PC-9 (cell line): ENCODE measurements at regions not wholly inside any gene's neighbourhood (a gene's known extent, or its start where the extent isn't known, plus 50 kb on each side); places are given as distances from the start of the nearest gene placed in this dataset.

ENCODE experiments used
- BruUV-seq: library from RNA; stranded (reverse); fragments of 400-500 nt; replicated peaks from 2 replicates; lab custom pipeline; 2021; lab: Mats Ljungman, UMichigan
- CTCF ChIA-PET: fragments of 300-600 bp; sonication (Branson Sonifier 250); formaldehyde crosslinking; loops from one replicate; lab custom pipeline; 2022; ENCODE audit warnings: antibody characterized with exemption; lab: Charles Lee
- POLR2A ChIA-PET: fragments of 300-600 bp; sonication (Branson Sonifier 250); formaldehyde crosslinking; loops from one replicate; lab custom pipeline; 2022; ENCODE audit warnings: antibody characterized with exemption; ENCODE audit not compliant: unreplicated experiment; lab: Charles Lee
- DNase-seq, 2 experiments: peaks; one replicate each; pipeline versions ENCODE4 v3.0.0 to v3.0.0-alpha.2; 2015 to 2022; ENCODE audit warnings: mixed read lengths in 1 of 2
- H2AFZ ChIP-seq: fragments of 200-600 bp; sonication (generic); 2 replicates; pipeline ENCODE4 v1.8.1; 2017; ENCODE audit warnings: antibody characterized with exemption
- H3F3A ChIP-seq: fragments of 200-600 bp; sonication (generic); 2 replicates; pipeline ENCODE4 v1.8.1; 2017; ENCODE audit warnings: antibody characterized with exemption, mild to moderate bottlenecking, low read depth; ENCODE audit not compliant: insufficient read depth
- H3K27ac ChIP-seq: fragments of 200-600 bp; sonication (generic); 2 replicates; pipeline ENCODE4 v1.6.1; 2016; ENCODE audit warnings: mixed run types
- H3K27me3 ChIP-seq: fragments of 200-600 bp; sonication (generic); 2 replicates; pipeline ENCODE4 v1.6.1; 2016; ENCODE audit warnings: low read depth, mixed run types; ENCODE audit not compliant: insufficient read depth
- H3K36me3 ChIP-seq: fragments of 200-600 bp; sonication (generic); 2 replicates; pipeline ENCODE4 v1.6.1; 2016; ENCODE audit warnings: low read depth, mixed run types
- H3K4me1 ChIP-seq: fragments of 200-600 bp; sonication (generic); replicated peaks from 2 replicates; pipeline ENCODE4 v1.6.1; 2016; ENCODE audit warnings: mixed run types; ENCODE audit not compliant: insufficient read depth
- H3K4me2 ChIP-seq: fragments of 200-600 bp; sonication (generic); 2 replicates; pipeline ENCODE4 v1.6.1; 2017; ENCODE audit warnings: mixed run types
- H3K4me3 ChIP-seq: fragments of 200-600 bp; sonication (generic); 2 replicates; pipeline ENCODE4 v1.6.1; 2016; ENCODE audit warnings: mixed run types
- H3K79me2 ChIP-seq: fragments of 200-600 bp; sonication (generic); 2 replicates; pipeline ENCODE4 v1.6.1; 2017; ENCODE audit warnings: low read depth, mixed run types
- H3K9me2 ChIP-seq: fragments of 200-600 bp; sonication (generic); 2 replicates; pipeline ENCODE4 v1.8.1; 2017; ENCODE audit warnings: mild to moderate bottlenecking; ENCODE audit not compliant: insufficient read depth
- H3K9me3 ChIP-seq: fragments of 200-600 bp; sonication (generic); 2 replicates; pipeline ENCODE4 v1.8.1; 2016; ENCODE audit warnings: low read depth; ENCODE audit not compliant: insufficient read depth
- H4K20me1 ChIP-seq: fragments of 200-600 bp; sonication (generic); 2 replicates; pipeline ENCODE4 v1.8.1; 2017; ENCODE audit not compliant: insufficient read depth
- EZH2 ChIP-seq: fragments of 200-600 bp; sonication (generic); IDR thresholded peaks from 2 replicates; pipeline ENCODE4 v1.8.0; 2017; ENCODE audit warnings: antibody characterized with exemption, low read depth
- intact Hi-C: fragments of 100-400 bp; cut with micrococcal nuclease; formaldehyde crosslinking; loops from one replicate; pipeline ENCODE4 v1.10.0; 2022; ENCODE audit not compliant: unreplicated experiment
- TF ChIP-seq, protein P1 (sequence below): fragments of 200-600 bp; sonication (generic); conservative IDR thresholded peaks from 2 replicates; pipeline ENCODE4 v1.6.1; 2017; ENCODE audit warnings: mixed run types, antibody characterized with exemption, mild to moderate bottlenecking, moderate library complexity

- Histone ChIP-seq H3K27me3 (no peaks in the 10 kb centered on the region), H3K4me1 (no peaks in the 10 kb centered on the region), H3K79me2 (no peaks in the 10 kb centered on the region), H3K4me2 (no peak overlapping the region), H2AFZ (no peak overlapping the region), H3K9me2 (no peaks in the 10 kb centered on the region), H3K9me3 (no peaks in the 10 kb centered on the region), H3K4me3 (no peak overlapping the region), H4K20me1 (no peaks in the 10 kb centered on the region), H3K36me3 (no peaks in the 10 kb centered on the region), H3K27ac (no peak overlapping the region), H3F3A (no peaks in the 10 kb centered on the region)
- POLR2A ChIA-PET = no interaction called here
- no TSS peak for BruUV-seq
- CTCF ChIA-PET = no interaction called here
- TF ChIP-seq EZH2 = no peak
- TF ChIP-seq, protein P1, sequence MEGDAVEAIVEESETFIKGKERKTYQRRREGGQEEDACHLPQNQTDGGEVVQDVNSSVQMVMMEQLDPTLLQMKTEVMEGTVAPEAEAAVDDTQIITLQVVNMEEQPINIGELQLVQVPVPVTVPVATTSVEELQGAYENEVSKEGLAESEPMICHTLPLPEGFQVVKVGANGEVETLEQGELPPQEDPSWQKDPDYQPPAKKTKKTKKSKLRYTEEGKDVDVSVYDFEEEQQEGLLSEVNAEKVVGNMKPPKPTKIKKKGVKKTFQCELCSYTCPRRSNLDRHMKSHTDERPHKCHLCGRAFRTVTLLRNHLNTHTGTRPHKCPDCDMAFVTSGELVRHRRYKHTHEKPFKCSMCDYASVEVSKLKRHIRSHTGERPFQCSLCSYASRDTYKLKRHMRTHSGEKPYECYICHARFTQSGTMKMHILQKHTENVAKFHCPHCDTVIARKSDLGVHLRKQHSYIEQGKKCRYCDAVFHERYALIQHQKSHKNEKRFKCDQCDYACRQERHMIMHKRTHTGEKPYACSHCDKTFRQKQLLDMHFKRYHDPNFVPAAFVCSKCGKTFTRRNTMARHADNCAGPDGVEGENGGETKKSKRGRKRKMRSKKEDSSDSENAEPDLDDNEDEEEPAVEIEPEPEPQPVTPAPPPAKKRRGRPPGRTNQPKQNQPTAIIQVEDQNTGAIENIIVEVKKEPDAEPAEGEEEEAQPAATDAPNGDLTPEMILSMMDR = no peak
- DNase-seq = no peak
- intact Hi-C loops = no loop called here
These were observed 67.3 kb downstream of the SYNE3 start for GRCh38 chr14:95449131-95449530.

DNA sequence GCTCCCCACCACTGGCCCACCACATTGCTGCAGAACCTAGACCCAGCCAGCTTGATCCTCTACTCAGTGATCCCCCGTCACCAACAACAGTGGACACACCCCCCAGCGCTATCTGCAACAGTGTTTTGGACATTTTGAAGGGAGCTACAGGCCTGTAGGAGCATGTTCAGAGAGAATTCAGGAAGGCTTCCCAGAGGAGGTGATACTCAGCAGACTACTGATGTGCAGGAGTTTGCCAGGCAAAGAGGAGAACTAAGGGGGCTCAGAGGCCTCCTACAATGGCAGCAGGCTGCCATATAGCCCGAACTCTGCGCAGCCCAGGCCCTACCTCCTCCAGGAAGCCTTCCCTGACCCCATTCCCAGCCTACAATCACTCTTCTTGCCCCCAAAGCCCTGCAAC lies 70.0 kb downstream of the SYNE3 start:
- Histone ChIP-seq H2AFZ (no peak overlapping the region), H3K79me2 (no peaks in the 10 kb centered on the region), H3K9me2 (no peaks in the 10 kb centered on the region), H3K36me3 (no peaks in the 10 kb centered on the region), H3K27me3 (no peaks in the 10 kb centered on the region), H3K27ac (no peak overlapping the region), H3K4me2 (no peak overlapping the region), H3K4me1 (no peaks in the 10 kb centered on the region), H3K9me3 (no peaks in the 10 kb centered on the region), H3F3A (no peaks in the 10 kb centered on the region), H3K4me3 (no peak overlapping the region), H4K20me1 (no peaks in the 10 kb centered on the region)
- CTCF ChIA-PET = no interaction called here
- intact Hi-C loops = no loop called here
- POLR2A ChIA-PET = no interaction called here
- DNase-seq = no peak
- TF ChIP-seq EZH2 = no peak
- TF ChIP-seq, protein P1 = no peak
- no TSS peak for BruUV-seq

DNA sequence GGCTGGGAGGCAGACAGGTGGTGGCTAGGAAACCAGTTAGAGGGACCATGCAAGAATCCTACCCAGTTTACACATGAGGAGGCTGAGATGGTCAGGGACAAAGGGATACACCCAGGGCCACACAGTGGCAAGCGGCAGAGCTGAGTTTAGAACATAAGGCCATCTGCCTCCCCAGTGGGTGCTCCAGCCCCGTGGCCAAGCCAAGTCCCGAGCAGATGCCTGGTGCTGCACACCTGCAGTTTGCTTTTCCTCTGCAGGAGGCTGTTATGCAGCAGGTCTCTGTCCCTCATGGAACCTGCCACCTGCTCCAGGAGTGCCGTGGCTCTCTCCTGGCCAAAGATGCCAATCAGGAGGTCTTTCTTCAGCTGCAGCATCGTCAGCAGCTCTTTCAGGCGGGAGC lies 70.8 kb downstream of the SYNE3 start:
- intact Hi-C loops = no loop called here
- no peak overlapping the region for H3K27ac ChIP-seq
- POLR2A ChIA-PET = no interaction called here
- no peak for DNase-seq
- CTCF ChIA-PET = no interaction called here
- TF ChIP-seq, protein P1 = no peak
- H3K4me2 ChIP-seq = no peak overlapping the region
- no peaks in the 10 kb centered on the region for H3K36me3 ChIP-seq
- no peaks in the 10 kb centered on the region for H3K4me1 ChIP-seq
- no peaks in the 10 kb centered on the region for H3K79me2 ChIP-seq
- no peak overlapping the region for H2AFZ ChIP-seq
- no peaks in the 10 kb centered on the region for H3K9me3 ChIP-seq
- no peak overlapping the region for H3K4me3 ChIP-seq
- H3K27me3 ChIP-seq = no peaks in the 10 kb centered on the region
- H3F3A ChIP-seq = no peaks in the 10 kb centered on the region
- no peaks in the 10 kb centered on the region for H3K9me2 ChIP-seq
- no TSS peak for BruUV-seq
- no peaks in the 10 kb centered on the region for H4K20me1 ChIP-seq
